ENCODE measurements at regions not wholly inside any gene's neighbourhood (a gene's known extent, or its start where the extent isn't known, plus 50 kb on each side); places are given as distances from the start of the nearest gene placed in this dataset.

- Histone ChIP-seq H3K4me2 (ENCODE audit: low read length) (no peak overlapping the region), H2AFZ (ENCODE audit: low read depth, low read length) (no peak overlapping the region), H3K79me2 (replicated peaks; ENCODE audit: insufficient read depth, low read length) (no peaks in the 10 kb centered on the region), H3K27ac (ENCODE audit: low read length) (no peak overlapping the region), H3F3A (ENCODE audit: insufficient read depth, low read length, poor library complexity, severe bottlenecking) (no peaks in the 10 kb centered on the region), H4K20me1 (ENCODE audit: insufficient read depth) (no peaks in the 10 kb centered on the region), H3K4me3 (ENCODE audit: low read length) (no peak overlapping the region), H3K9me3 (ENCODE audit: low read length) (no peaks in the 10 kb centered on the region), H3K36me3 (ENCODE audit: insufficient read depth, low read length) (no peaks in the 10 kb centered on the region), H3K9me2 (ENCODE audit: insufficient read depth, low read length) (no peaks in the 10 kb centered on the region), H3K9ac (ENCODE audit: low read length) (no peak overlapping the region), H3K27me3 (ENCODE audit: insufficient read depth, low read depth, low read length) (no peaks in the 10 kb centered on the region)
- TF ChIP-seq EZH2 (IDR thresholded peaks at IDR 0.05; ENCODE audit: borderline replicate concordance, insufficient read depth, low read length, poor library complexity, severe bottlenecking) (no peak), EP300 (conservative IDR thresholded peaks at IDR 0.05; ENCODE audit: poor library complexity, severe bottlenecking) (no peak), MXI1 (conservative IDR thresholded peaks at IDR 0.05; ENCODE audit: poor library complexity, severe bottlenecking) (no peak), SMC3 (conservative IDR thresholded peaks at IDR 0.05; ENCODE audit: poor library complexity) (no peak), CTCF (IDR thresholded peaks at IDR 0.05; ENCODE audit: poor library complexity, severe bottlenecking) (no peak), RAD21 (conservative IDR thresholded peaks at IDR 0.05) (no peak), REST (IDR thresholded peaks at IDR 0.05; ENCODE audit: borderline replicate concordance) (no peak), POLR2AphosphoS5 (IDR thresholded peaks at IDR 0.05) (no peak), TAF1 (IDR thresholded peaks at IDR 0.05; ENCODE audit: low read depth) (no peak)
Observed at GRCh38 chr7:91346426-91346825, 82.2 kb downstream of the FZD1 start.

GRCh38 chr7:91347290-91347689 lies 83.1 kb downstream of the FZD1 start:
- Histone ChIP-seq H4K20me1 (ENCODE audit: insufficient read depth) (no peaks in the 10 kb centered on the region), H3K9me2 (ENCODE audit: insufficient read depth, low read length) (no peaks in the 10 kb centered on the region), H3K4me2 (ENCODE audit: low read length) (no peak overlapping the region), H3K9ac (ENCODE audit: low read length) (no peak overlapping the region), H3F3A (ENCODE audit: insufficient read depth, low read length, poor library complexity, severe bottlenecking) (no peaks in the 10 kb centered on the region), H2AFZ (ENCODE audit: low read depth, low read length) (no peak overlapping the region), H3K36me3 (ENCODE audit: insufficient read depth, low read length) (no peaks in the 10 kb centered on the region), H3K27me3 (ENCODE audit: insufficient read depth, low read depth, low read length) (no peaks in the 10 kb centered on the region), H3K9me3 (ENCODE audit: low read length) (no peaks in the 10 kb centered on the region), H3K79me2 (replicated peaks; ENCODE audit: insufficient read depth, low read length) (no peaks in the 10 kb centered on the region), H3K27ac (ENCODE audit: low read length) (no peak overlapping the region), H3K4me3 (ENCODE audit: low read length) (no peak overlapping the region)
- TF ChIP-seq POLR2AphosphoS5 (IDR thresholded peaks at IDR 0.05) = no peak
- TF ChIP-seq MXI1 (conservative IDR thresholded peaks at IDR 0.05; ENCODE audit: poor library complexity, severe bottlenecking) = no peak
- TF ChIP-seq EP300 (conservative IDR thresholded peaks at IDR 0.05; ENCODE audit: poor library complexity, severe bottlenecking) = no peak
- no peak for TF ChIP-seq EZH2 (IDR thresholded peaks at IDR 0.05; ENCODE audit: borderline replicate concordance, insufficient read depth, low read length, poor library complexity, severe bottlenecking)
- no peak for TF ChIP-seq SMC3 (conservative IDR thresholded peaks at IDR 0.05; ENCODE audit: poor library complexity)
- TF ChIP-seq CTCF (IDR thresholded peaks at IDR 0.05; ENCODE audit: poor library complexity, severe bottlenecking) = no peak
- no peak for TF ChIP-seq TAF1 (IDR thresholded peaks at IDR 0.05; ENCODE audit: low read depth)
- TF ChIP-seq REST (IDR thresholded peaks at IDR 0.05; ENCODE audit: borderline replicate concordance) = no peak
- TF ChIP-seq RAD21 (conservative IDR thresholded peaks at IDR 0.05) = no peak

All from neural cell (in vitro differentiated cells).